H1 (cell line): ENCODE measurements at regions not wholly inside any gene's neighbourhood (a gene's known extent, or its start where the extent isn't known, plus 50 kb on each side); places are given as distances from the start of the nearest gene placed in this dataset.

Source experiments
- CTCF ChIA-PET: fragments of 300-600 bp; sonication (Branson Sonifier 250); formaldehyde crosslinking; loops from one replicate; lab custom pipeline; 2021; ENCODE audit not compliant: partially characterized antibody; lab: Charles Lee
- POLR2A ChIA-PET: fragments of 300-600 bp; sonication (Branson Sonifier 250); formaldehyde crosslinking; loops from one replicate; lab custom pipeline; 2021; ENCODE audit warnings: inconsistent platforms; ENCODE audit not compliant: partially characterized antibody; lab: Charles Lee
- DNase-seq, 2 experiments: peaks; one replicate each; pipeline versions ENCODE4 v3.0.0 to v3.0.0-alpha.2; 2010 to 2022; ENCODE audit warnings: low spot score in 2 of 2, low read depth in 1 of 2, mixed read lengths in 1 of 2
- FAIRE-seq: peaks from 2 replicates; lab custom pipeline; 2011; peaks lifted over from hg19 to GRCh38; lab: Jason Lieb, UNC
- H2AFZ ChIP-seq: 2 replicates; pipeline ENCODE4 v1.8.1; 2012; ENCODE audit warnings: low read length, inconsistent platforms
- H2AK5ac ChIP-seq: 2 replicates; pipeline ENCODE4 v1.6.1; 2013; ENCODE audit warnings: low read depth, low read length
- H2BK120ac ChIP-seq: replicated peaks from 2 replicates; pipeline ENCODE3; 2013; ENCODE audit warnings: low read depth, low read length, inconsistent platforms
- H2BK12ac ChIP-seq: 2 replicates; pipeline ENCODE4 v1.6.1; 2013; ENCODE audit warnings: low read depth, low read length
- H2BK15ac ChIP-seq: 2 replicates; pipeline ENCODE4 v1.6.1; 2013; ENCODE audit warnings: low read length
- H2BK20ac ChIP-seq: 2 replicates; pipeline ENCODE4 v1.6.1; 2013; ENCODE audit warnings: low read length
- H2BK5ac ChIP-seq: 2 replicates; pipeline ENCODE4 v1.6.1; 2013; ENCODE audit warnings: low read depth, low read length
- H3K14ac ChIP-seq: 2 replicates; pipeline ENCODE4 v1.6.1; 2013; ENCODE audit warnings: inconsistent platforms; ENCODE audit not compliant: insufficient read length
- H3K18ac ChIP-seq: 2 replicates; pipeline ENCODE4 v1.6.1; 2013; ENCODE audit warnings: low read length; ENCODE audit errors: extremely low read depth
- H3K23ac ChIP-seq: 2 replicates; pipeline ENCODE4 v1.6.1; 2013; ENCODE audit warnings: inconsistent platforms; ENCODE audit not compliant: insufficient read length
- H3K23me2 ChIP-seq: 2 replicates; pipeline ENCODE4 v1.6.1; 2013; ENCODE audit warnings: low read depth, low read length
- H3K27ac ChIP-seq: 2 replicates; pipeline ENCODE4 v1.6.1; 2011; ENCODE audit warnings: low read depth, low read length, inconsistent platforms
- H3K27me3 ChIP-seq, 4 experiments: replicated peaks in 1 of 4; 1 replicate in 1 of 4; 2 replicates in 3 of 4; pipeline versions ENCODE4 v1.6.1 to v1.8.1; 2011 to 2013; ENCODE audit warnings: low read length in 3 of 4, mild to moderate bottlenecking in 3 of 4, inconsistent platforms in 2 of 4, mixed read lengths in 2 of 4, moderate library complexity in 1 of 4; ENCODE audit not compliant: control insufficient read depth in 3 of 4, insufficient read depth in 3 of 4; ENCODE audit errors: extremely low read depth in 1 of 4
- H3K36me3 ChIP-seq, 4 experiments: 2 replicates each; pipeline versions ENCODE4 v1.6.1 to v1.8.1; 2011 to 2013; ENCODE audit warnings: mild to moderate bottlenecking in 4 of 4, low read length in 3 of 4, moderate library complexity in 2 of 4, control low read depth in 1 of 4, inconsistent platforms in 1 of 4; ENCODE audit not compliant: insufficient read depth in 4 of 4, control insufficient read depth in 2 of 4
- H3K4ac ChIP-seq: replicated peaks from 2 replicates; pipeline ENCODE3; 2013; ENCODE audit warnings: low read length, low read depth, mixed read lengths, inconsistent platforms; ENCODE audit not compliant: insufficient read length
- H3K4me1 ChIP-seq, 4 experiments: replicated peaks in 1 of 4; 1 replicate in 1 of 4; 2 replicates in 3 of 4; pipeline versions ENCODE4 v1.6.1 to v1.8.1; 2011 to 2013; ENCODE audit warnings: low read length in 3 of 4, inconsistent platforms in 2 of 4, mixed read lengths in 1 of 4; ENCODE audit not compliant: insufficient read depth in 4 of 4, control insufficient read depth in 3 of 4
- H3K4me2 ChIP-seq, 2 experiments: 2 replicates each; pipeline versions ENCODE4 v1.6.1 to v1.8.1; 2011 to 2013; ENCODE audit warnings: low read depth in 2 of 2, low read length in 2 of 2, control low read depth in 1 of 2, inconsistent platforms in 1 of 2, mild to moderate bottlenecking in 1 of 2; ENCODE audit not compliant: insufficient read depth in 1 of 2
- H3K4me3 ChIP-seq, 4 experiments: fragments of 200-600, 300-600 bp in 1 of 4; sonication (generic), shearing (Covaris generic), sonication (Bioruptor Twin) in 1 of 4; 2 replicates each; pipeline versions ENCODE4 v1.5.1 to v1.8.1; 2011 to 2016; ENCODE audit warnings: low read length in 4 of 4, low read depth in 3 of 4, control low read depth in 2 of 4, inconsistent platforms in 2 of 4, mild to moderate bottlenecking in 2 of 4, mixed read lengths in 1 of 4, moderate library complexity in 1 of 4; ENCODE audit not compliant: insufficient read depth in 2 of 4; ENCODE audit errors: extremely low read depth in 1 of 4
- H3K56ac ChIP-seq: replicated peaks from 2 replicates; pipeline ENCODE3; 2013; ENCODE audit warnings: low read depth, mild to moderate bottlenecking, mixed read lengths, low read length, inconsistent platforms; ENCODE audit not compliant: insufficient read length
- H3K79me1 ChIP-seq: 2 replicates; pipeline ENCODE4 v1.6.1; 2013; ENCODE audit warnings: low read depth, low read length, control low read depth
- H3K79me2 ChIP-seq, 2 experiments: 2 replicates each; pipeline versions ENCODE4 v1.6.1 to v1.8.1; 2012 to 2013; ENCODE audit warnings: low read length in 2 of 2, mild to moderate bottlenecking in 2 of 2, inconsistent platforms in 1 of 2; ENCODE audit not compliant: insufficient read depth in 2 of 2, control insufficient read depth in 1 of 2
- H3K9ac ChIP-seq, 4 experiments: replicated peaks in 1 of 4; 1 replicate in 1 of 4; 2 replicates in 3 of 4; pipeline versions ENCODE4 v1.6.1 to v1.8.1; 2011 to 2013; ENCODE audit warnings: low read depth in 3 of 4, low read length in 3 of 4, control low read depth in 2 of 4, mild to moderate bottlenecking in 2 of 4, moderate library complexity in 2 of 4, inconsistent platforms in 1 of 4; ENCODE audit errors: extremely low read depth in 1 of 4
- H3K9me3 ChIP-seq, 2 experiments: 2 replicates each; pipeline versions ENCODE4 v1.6.1 to v1.8.1; 2012 to 2013; ENCODE audit warnings: mild to moderate bottlenecking in 2 of 2, moderate library complexity in 2 of 2, control low read depth in 1 of 2, inconsistent platforms in 1 of 2, low read depth in 1 of 2, low read length in 1 of 2, mixed read lengths in 1 of 2; ENCODE audit not compliant: insufficient read depth in 2 of 2
- H4K20me1 ChIP-seq, 2 experiments: replicated peaks in 1 of 2; 2 replicates each; pipeline versions ENCODE3 to v1.8.1; 2011 to 2013; ENCODE audit warnings: inconsistent platforms in 2 of 2, low read length in 2 of 2, mild to moderate bottlenecking in 1 of 2; ENCODE audit not compliant: insufficient read depth in 2 of 2, control insufficient read depth in 1 of 2
- H4K5ac ChIP-seq: 2 replicates; pipeline ENCODE4 v1.6.1; 2013; ENCODE audit warnings: low read length, low read depth, mixed read lengths, inconsistent platforms; ENCODE audit not compliant: insufficient read length
- H4K8ac ChIP-seq: 2 replicates; pipeline ENCODE4 v1.8.0; 2013; ENCODE audit warnings: mild to moderate bottlenecking, moderate library complexity, low read length, inconsistent platforms; ENCODE audit not compliant: insufficient read depth; ENCODE audit errors: extremely low read depth
- H4K91ac ChIP-seq: replicated peaks from 2 replicates; pipeline ENCODE3; 2013; ENCODE audit warnings: low read length, mixed read lengths, inconsistent platforms; ENCODE audit not compliant: insufficient read length
- GABPA ChIP-seq: IDR thresholded peaks from 2 replicates; pipeline ENCODE4 v1.6.1; 2011; ENCODE audit warnings: mild to moderate bottlenecking, low read length, moderate library complexity, borderline replicate concordance; ENCODE audit not compliant: insufficient read depth
- JUN ChIP-seq: IDR thresholded peaks from 2 replicates; pipeline ENCODE4 v1.6.1; 2011; ENCODE audit warnings: low read depth, mild to moderate bottlenecking, improper control_type of control experiment, low read length
- PHF8 ChIP-seq: fragments of 200-600 bp; sonication (generic); conservative IDR thresholded peaks from 2 replicates; pipeline ENCODE4 v1.7.1; 2012; ENCODE audit warnings: low read depth, mild to moderate bottlenecking, inconsistent platforms, low read length, moderate library complexity
- SAP30 ChIP-seq: fragments of 300-600 bp; sonication (generic); IDR thresholded peaks from 2 replicates; pipeline ENCODE4 v1.7.1; 2012; ENCODE audit warnings: low read length, moderate library complexity, mild to moderate bottlenecking, inconsistent platforms; ENCODE audit not compliant: insufficient read depth, insufficient replicate concordance
- WGBS, 2 experiments: shearing (Covaris generic) in 1 of 2; methylation state at CpG; one replicate each; pipeline versions ENCODE4 v1.1.6 to v1.1.7; 2013 to 2015; ENCODE audit warnings: low lambda C conversion rate in 2 of 2, mixed read lengths in 2 of 2, inconsistent platforms in 1 of 2, low coverage in 1 of 2, missing lambda C conversion rate in 1 of 2; ENCODE audit not compliant: insufficient replicate concordance in 2 of 2, insufficient coverage in 1 of 2, insufficient read length in 1 of 2; ENCODE audit errors: extremely low coverage in 1 of 2, missing lambda C conversion rate in 1 of 2; 5-methylcytosine and 5-hydroxymethylcytosine counted together
- TF ChIP-seq, protein P1 (sequence below): IDR thresholded peaks from 2 replicates; pipeline ENCODE4 v1.6.1; 2012; ENCODE audit warnings: low read length, inconsistent platforms
- TF ChIP-seq, protein P2 (sequence below): IDR thresholded peaks from 2 replicates; pipeline ENCODE4 v1.6.1; 2012; ENCODE audit warnings: inconsistent platforms

DNA sequence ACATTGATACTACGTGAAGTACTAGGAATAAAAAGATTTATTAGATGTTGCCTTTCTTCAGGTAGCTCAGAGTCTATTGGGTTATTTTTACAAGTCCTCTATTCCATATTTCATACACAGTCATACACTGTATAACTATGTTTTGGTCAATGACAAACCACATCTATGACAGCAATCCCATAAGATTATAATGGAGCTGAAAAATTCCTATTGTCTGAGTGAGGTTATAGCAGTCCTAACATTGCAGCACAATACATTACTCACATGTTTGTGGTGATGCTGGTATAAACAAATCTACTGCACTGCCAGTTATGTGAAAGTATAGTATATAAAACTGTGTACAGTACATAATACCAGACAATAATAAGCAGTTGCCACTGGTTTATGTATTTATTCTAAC is 595.1 kb downstream of the MBD2 start:
- no peak overlapping the region for H3K27ac ChIP-seq
- H2AFZ ChIP-seq, result no peak overlapping the region
- H3K4me1 ChIP-seq, result no peaks in the 10 kb centered on the region
- H3K14ac ChIP-seq, result no peak overlapping the region
- H3K23me2 ChIP-seq, result no peaks in the 10 kb centered on the region; the same call in 1 of the 2 replicates
- DNase-seq (no peak), FAIRE-seq (no peak)
- no peak overlapping the region for H3K56ac ChIP-seq
- 87% methylated on average over 1 of the region's 1 CpG; no CpG with 5 or more reads in 1 of the 2 experiments for WGBS, 2 experiments
- H3K18ac ChIP-seq, result no peak overlapping the region
- H3K36me3 ChIP-seq, result no peaks in the 10 kb centered on the region
- H3K79me2 ChIP-seq, result no peaks in the 10 kb centered on the region
- no peak overlapping the region for H2BK12ac ChIP-seq
- H3K9me3 ChIP-seq, result no peaks in the 10 kb centered on the region
- POLR2A ChIA-PET, result no interaction called here
- H2BK20ac ChIP-seq, result no peak overlapping the region
- H2BK120ac ChIP-seq, result no peak overlapping the region
- no peak overlapping the region for H4K8ac ChIP-seq
- no peak overlapping the region for H3K4ac ChIP-seq
- CTCF ChIA-PET, result no interaction called here
- no peak overlapping the region for H2BK15ac ChIP-seq
- no peak overlapping the region for H3K4me3 ChIP-seq
- H3K4me2 ChIP-seq, result no peak overlapping the region
- no peaks in the 10 kb centered on the region for H3K79me1 ChIP-seq
- H2BK5ac ChIP-seq, result no peak overlapping the region
- H4K20me1 ChIP-seq, result no peaks in the 10 kb centered on the region
- TF ChIP-seq, protein P1, sequence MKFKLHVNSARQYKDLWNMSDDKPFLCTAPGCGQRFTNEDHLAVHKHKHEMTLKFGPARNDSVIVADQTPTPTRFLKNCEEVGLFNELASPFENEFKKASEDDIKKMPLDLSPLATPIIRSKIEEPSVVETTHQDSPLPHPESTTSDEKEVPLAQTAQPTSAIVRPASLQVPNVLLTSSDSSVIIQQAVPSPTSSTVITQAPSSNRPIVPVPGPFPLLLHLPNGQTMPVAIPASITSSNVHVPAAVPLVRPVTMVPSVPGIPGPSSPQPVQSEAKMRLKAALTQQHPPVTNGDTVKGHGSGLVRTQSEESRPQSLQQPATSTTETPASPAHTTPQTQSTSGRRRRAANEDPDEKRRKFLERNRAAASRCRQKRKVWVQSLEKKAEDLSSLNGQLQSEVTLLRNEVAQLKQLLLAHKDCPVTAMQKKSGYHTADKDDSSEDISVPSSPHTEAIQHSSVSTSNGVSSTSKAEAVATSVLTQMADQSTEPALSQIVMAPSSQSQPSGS, result no peak
- TF ChIP-seq PHF8 (no peak), GABPA (no peak), SAP30 (no peak), JUN (no peak)
- TF ChIP-seq, protein P2, sequence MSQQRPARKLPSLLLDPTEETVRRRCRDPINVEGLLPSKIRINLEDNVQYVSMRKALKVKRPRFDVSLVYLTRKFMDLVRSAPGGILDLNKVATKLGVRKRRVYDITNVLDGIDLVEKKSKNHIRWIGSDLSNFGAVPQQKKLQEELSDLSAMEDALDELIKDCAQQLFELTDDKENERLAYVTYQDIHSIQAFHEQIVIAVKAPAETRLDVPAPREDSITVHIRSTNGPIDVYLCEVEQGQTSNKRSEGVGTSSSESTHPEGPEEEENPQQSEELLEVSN, result no peak
- no peak overlapping the region for H4K91ac ChIP-seq
- no peak overlapping the region for H4K5ac ChIP-seq
- H3K27me3 ChIP-seq, result no peaks in the 10 kb centered on the region
- H3K9ac ChIP-seq, result no peak overlapping the region
- H2AK5ac ChIP-seq, result no peak overlapping the region
- H3K23ac ChIP-seq, result no peak overlapping the region
